CMK (cell line): ENCODE measurements at regions not wholly inside any gene's neighbourhood (a gene's known extent, or its start where the extent isn't known, plus 50 kb on each side); places are given as distances from the start of the nearest gene placed in this dataset.

Source experiments
- DNase-seq: peaks from one replicate; pipeline ENCODE4 v3.0.0-alpha.2; 2010; ENCODE audit warnings: low read depth

DNA sequence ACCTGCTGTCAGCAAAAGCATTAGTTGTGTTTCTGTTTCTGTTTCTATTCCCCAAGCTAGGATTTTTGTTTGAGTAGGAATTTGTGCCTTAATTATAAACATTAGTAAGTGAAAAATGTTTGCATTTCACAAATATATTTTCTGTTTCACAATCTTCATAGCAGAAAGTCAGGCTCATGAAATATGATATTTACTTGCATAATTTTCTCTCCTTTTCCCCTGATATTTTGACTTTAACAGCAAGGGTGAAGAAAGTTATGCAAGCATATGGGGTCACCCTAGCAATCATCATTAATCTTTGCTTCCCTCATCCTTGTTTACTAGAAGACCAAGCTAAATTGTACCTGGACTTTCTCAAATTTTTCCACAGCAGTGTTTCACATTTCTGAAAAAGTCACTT, 140.3 kb upstream of the SEMA6D start:
- DNase-seq, result no peak

DNA sequence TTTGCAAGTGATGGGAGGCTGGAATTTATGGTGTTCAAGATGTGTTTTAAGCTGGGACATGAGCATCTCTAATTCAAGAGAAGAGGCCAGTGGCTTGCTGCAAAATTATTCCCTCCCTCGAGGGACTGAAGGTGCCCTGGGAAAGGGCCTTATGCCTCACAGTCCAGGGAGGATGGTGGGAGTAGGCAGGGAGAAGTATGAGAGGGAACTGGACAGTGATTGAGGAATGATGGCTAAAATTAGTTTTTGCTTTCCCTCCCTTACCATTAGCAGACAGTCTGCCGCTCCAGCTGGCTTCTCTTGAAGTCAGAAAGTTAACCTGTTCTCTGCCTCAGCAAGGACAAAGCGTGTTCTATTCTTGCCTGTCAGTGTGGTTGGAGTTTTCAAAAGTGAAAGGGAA, 139.8 kb upstream of the SEMA6D start:
- no peak for DNase-seq

DNA sequence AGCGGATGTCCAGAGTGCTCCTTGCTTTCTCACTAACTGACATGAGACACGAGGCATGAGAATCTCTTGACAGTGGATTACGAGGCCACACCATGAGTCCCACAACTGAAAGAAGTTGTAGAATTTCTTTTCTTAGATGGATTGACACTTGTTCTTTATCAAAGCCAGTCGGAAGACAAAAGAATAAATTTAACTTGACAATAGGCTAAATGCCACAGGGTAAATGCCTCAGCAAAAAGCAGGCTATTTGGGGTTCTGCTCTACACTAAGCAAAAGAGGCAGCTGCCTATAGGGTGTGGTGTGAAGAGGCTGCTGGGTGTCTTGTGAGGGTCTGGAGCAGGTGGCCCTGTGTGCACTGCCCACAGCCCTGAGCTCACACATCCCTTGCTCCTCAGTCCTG, 135.1 kb upstream of the SEMA6D start:
- no peak for DNase-seq

DNA sequence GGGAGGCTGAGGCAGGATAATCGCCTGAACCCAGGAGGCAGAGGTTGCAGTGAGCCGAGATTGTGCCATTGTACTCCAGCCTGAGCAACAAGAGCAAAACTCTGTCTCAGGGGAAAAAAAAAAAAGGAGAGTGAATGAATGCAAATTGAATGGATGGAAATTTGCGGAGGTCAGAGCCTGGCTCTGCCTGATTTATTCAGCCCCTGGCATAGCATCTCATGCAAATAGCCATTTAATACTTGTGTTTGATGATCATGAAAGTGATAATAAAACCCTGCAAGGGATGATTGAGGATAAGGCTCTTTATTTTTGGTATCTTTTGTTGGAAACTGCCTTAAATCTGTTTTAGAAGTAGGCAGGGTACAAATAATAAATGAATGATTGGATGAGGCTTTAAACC, 133.0 kb upstream of the SEMA6D start:
- DNase-seq, result no peak

DNA sequence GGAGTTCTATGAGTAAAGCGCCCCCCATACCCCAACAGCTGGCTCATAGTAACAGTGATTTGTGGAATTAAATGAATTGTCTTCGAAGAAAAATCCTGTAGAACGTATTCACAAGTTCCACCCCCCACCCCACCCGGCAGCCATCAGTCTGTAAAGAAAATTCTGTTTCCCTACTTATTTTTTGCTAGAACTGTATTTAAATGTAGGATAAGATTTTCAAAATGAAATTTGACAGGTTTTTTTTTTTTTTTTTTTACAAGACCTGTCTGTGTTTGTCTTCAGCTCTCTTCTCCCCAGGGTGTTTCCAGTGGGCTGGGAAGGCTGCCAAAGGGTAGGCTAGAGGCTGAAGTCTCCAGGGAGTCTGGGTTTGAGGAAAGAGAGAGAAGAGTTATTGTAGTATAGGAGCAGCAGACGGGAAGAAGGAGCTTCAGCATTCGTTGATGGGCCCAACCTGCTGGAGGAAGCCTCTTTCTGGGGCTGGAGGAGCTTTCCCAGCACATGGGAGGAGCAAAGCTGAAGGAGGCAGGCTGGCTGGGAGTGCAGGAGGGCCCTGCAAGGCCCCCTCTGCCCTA, 130.6 kb upstream of the SEMA6D start:
- no peak for DNase-seq

DNA sequence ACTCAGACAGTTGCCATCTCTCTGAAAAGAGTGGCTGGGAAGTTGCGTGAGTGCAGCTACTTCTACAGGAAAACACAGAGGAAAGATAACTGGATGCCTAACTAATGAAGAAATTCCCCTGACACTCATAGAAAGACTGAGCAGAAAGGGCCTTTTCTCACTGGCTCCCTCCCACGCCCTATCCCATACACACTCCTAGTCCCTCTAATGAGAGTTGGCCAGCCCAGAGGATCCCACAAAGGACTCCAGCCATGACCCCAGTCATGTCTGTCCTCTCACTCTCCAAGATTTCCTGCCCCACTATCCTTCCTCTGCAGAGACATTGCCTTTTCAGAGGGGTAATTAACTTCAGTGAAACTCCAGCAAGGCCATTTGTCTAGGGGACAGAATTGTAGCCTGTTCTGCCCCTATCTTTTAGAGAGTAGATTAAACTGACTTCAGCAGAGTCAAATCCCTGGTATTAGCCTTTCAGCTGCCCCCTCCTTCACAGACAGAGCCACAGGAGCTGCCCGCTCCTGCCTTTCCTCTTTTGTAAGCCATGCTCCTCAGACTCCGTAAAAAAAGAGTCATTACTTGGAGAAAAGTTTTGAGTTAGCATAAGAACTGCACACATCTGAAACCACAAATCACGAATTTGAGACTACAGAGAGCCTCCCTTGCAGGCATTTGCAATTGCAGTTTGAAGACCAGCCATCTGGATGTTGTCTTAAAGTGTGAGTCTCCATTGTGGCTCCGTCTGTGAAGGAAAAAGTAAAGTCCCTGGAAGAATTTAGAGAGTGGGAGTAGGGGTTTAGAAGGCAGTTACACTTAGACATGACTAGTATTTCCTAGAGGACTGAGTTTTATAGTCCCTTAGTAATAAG, 129.1 kb upstream of the SEMA6D start:
- no peak for DNase-seq

DNA sequence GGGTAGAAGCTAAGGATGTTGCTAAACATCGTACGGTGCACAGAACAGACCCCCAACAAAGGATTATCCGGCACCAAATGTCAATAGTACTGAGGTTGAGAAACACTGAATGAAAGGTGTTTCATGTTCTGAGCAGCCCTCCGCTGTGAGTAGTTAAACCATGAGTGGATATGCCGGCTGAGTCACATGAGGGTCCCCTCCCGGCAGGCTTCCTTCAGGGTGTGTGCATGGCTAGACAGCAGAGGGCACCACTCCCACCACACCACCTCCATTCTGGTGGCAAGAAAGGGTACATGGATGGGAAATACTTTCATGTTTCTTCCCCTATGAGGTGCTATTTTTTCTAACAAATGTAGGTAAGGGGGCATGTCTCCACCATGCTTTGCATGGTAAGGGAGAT, 128.3 kb upstream of the SEMA6D start:
- DNase-seq, result no peak

DNA sequence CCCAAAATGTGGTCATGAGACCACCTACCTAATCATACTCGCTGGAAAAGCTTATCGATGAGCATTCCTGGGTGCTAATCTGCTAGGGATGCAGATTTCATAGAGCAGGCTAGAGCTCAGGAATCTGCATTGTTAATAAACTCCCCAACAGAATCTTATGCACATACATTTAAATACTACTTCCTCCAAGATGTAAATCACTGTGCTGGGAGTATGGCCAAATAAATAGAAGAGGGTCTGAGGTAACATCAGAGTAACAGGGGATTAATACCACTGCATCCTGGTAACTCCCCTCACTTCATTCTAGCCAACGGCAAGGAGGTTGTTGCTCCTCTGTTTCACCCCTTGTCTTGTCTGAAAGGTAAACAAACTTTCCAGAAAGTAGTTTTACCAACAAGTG, 118.3 kb upstream of the SEMA6D start:
- no peak for DNase-seq

DNA sequence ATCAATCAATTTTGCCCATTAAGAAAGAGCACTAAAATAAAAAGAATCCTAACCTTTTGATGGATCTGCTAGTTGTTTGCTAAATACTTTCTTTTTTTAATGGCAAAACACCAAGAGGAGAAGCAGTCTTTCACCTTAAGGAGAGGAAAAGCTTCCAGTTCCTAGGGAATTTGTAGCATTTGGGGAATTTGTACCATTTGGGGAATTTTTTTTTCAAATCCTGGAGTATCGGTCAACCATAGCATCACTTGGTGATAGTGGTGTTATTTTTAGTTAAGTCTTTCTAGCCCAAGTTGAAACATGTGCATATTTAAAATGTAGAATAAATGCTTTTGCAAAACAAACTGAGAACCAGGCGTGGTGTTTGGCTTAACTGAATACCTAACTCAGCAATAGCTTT, 117.5 kb upstream of the SEMA6D start:
- DNase-seq, result no peak

DNA sequence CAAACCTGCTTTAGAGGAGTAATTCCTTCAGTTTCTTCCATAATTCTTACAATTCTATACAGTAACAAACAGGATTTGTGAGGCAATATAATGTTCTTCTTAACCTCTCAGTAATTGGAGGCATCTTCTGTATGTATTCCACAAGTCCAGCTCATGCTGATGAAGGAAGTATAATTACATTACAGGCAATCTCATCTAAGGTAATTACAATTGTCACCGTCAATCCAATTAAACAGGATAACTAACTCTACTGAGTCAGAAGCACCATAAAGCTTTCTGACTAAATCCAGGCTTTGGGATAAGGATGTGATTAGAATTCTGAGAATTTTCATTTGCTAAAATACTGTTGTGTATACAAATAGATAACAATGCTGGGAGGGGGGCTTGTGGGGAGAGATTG, 115.2 kb upstream of the SEMA6D start:
- no peak for DNase-seq

DNA sequence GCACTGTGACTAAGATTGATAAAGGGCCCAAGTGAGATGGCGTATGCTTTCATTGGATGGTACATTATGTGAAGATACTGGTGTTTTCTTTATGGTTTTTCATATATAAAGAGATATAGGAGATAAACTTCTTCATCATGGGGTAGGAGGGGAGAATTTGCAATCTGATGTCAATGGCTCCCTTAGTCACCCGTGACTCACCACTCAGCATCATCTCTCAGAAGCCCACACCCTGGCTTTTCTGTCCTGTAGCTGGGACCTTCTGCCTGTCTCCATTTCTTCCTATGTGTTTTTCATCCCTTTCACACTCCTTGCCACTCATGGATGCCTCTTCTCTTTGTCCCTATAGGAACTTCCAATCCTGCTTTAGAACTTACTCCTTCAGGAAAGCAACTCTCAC, 114.3 kb upstream of the SEMA6D start:
- no peak for DNase-seq

DNA sequence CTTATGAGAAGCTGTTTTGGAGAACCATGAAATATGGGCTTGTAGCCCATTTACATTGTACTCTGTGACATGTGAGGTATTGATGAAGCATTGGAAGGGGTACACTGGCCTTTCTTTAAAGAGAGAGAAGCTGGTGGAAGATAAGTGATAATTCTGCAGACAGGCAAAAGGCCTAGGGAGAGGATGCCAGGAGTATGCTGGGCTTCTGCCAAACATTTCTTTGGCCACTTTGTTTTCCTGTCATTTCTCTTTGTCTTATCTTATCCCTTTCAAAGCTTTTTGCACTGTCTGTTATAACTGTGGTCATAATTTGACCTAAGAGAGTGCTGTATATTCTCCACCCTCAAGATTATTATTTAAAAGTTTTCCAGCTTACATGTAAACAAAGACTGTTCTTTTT, 109.6 kb upstream of the SEMA6D start:
- DNase-seq, result no peak

DNA sequence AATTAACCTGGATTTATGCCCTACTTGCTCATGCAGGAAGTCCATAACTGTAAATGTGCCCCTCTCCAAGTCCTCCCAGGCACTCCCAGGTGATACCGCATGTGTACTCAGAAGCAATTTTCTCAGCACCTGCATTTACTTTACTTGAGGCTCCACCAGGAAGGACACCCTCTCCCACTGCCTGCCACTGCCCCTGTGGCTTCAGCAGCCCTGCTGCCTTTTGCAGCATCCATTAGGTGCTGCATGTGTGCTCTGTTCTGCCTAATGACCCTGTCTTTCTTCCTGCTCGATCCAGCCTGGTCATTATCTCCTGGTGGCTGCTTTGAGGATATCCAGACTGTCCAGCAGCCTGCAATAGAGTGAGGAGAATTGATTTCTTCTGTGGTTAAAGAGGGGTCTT, 107.6 kb upstream of the SEMA6D start:
- no peak for DNase-seq

DNA sequence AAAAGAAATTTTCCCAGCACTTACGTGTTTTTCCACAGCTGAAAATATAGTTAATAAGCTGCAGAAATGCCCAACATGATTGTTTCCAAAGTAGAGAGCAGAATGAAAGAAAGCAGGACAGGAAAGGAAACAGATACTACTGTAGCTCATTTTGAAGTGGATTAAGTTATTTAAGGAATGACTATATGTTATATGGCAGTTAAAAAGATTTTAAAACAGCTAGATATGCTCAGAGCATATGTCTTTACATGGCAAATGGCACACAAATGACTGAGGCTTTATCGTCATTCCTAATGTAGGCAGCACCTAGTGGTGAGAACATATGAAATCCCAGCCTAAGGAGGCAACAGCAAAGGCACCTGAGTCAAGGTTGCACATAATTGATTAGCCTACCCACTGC, 106.6 kb upstream of the SEMA6D start:
- no peak for DNase-seq

DNA sequence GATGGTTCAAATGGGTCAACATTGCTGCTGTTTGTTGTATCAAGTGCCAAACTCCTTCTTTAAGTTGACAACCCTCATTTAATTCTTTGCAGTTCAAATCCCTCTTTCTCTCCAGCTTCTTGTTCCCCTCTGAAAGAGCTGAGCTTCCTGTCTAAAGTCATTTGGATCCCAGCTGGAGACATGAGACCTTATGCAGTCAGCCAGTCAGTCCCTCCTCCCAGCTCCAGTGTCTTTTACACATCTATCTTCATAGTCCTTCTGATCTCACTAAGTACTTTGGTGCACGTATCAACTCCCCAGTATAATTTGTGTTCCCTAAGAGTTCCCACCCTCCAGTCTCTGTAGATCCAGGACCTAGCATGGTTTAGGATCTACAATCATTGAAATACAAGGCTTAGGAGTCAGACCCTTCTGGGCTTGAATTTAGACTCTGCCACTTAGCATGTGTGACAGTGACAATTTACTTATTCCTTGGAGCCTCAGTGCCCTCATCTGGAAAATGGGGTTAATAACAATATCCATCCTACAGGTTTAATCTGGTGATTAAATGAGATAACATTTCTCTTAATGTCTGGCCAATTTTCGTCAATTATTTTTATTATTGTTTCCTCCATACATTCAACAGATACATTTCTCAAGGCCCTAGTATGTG, 102.8 kb upstream of the SEMA6D start:
- no peak for DNase-seq

DNA sequence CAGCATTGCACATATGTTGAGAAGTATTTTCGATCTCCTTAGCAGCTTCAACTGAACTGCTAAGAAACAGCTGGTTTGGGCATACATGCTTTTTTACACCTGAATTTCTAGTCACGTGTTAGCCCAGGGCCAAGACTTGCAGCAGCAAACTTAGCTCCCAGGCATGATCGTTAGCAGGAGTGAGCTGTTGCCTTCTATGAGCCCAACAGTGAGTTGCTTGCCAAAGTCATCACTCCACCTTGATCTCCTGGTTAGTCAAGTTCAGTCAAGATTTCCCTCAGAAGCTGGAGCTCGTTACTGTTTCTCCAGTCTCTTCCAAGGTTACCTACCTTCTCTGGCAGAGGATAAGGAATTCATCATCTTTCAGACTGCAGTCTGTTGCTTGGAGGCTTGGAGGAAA, 100.4 kb upstream of the SEMA6D start:
- DNase-seq, result no peak

DNA sequence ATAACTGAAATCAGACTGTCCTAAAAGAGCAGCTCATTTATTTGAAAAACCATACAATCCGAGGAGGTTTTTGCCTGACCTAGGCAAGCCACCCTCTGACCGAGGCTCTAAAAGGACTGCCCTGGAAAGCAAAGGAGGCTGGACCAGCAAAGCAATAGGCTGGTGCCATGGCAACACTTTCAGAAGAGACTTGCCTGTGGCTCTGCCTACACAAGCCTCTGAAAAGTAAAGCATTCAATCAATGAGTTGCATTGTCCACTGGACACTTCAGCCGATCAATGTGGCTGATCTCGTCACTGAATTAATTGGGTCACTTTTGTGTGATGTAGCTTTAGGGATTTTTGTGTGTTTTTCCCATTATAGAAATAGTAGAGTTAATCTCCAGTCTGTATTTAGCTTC, 99.1 kb upstream of the SEMA6D start:
- no peak for DNase-seq

DNA sequence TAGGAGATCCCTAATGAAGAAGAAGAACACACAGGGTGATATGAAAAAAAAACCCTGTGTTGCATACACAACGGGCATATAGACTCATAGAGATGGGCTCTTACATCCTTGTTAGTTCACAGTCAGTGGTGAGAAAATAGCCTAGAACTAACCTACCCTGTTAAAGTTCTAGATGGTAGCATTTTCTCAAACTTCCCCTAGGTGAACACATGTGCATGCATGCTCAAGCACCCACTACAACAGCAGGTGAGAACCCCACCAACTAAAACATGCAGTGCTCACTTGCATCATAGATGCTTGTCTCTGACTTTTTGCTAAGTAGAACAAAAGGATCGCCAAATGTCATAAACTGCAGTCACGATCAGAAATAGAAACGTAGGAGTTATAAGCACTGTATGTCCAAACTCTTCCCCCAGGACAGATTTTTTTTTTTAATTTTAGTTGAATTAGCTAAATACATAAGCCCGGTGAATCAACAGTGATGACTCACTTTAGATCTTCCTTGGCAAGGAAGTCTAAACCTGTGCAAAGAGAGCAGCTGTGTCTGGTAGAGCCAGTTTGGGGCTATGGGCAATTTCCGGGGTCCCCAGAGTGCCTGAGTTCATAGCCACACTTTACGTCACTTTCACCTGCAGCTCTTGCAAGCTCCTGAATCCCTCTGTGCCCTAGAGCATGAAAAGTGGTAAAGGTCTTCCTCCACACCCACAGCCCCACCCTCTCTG, 96.2 kb upstream of the SEMA6D start:
- DNase-seq, result no peak

DNA sequence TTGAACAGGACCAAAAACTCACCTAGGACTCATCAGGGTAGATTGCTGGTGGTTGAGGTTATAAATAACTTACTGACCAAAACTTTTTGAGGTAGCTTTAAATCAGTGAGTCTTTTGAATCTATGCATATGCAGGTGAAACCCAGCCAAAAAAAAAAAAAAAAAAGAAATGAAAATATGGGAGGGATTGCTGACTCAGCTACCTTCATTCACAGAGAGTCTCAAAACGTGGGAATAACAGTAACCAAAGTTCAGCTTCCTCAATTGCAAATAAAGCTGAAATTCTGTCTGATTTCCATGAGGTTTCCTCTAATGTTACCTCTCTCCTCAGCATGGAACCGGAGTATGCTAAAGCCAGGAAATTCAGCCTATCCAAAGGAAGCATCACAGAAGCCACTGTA, 95.2 kb upstream of the SEMA6D start:
- no peak for DNase-seq

DNA sequence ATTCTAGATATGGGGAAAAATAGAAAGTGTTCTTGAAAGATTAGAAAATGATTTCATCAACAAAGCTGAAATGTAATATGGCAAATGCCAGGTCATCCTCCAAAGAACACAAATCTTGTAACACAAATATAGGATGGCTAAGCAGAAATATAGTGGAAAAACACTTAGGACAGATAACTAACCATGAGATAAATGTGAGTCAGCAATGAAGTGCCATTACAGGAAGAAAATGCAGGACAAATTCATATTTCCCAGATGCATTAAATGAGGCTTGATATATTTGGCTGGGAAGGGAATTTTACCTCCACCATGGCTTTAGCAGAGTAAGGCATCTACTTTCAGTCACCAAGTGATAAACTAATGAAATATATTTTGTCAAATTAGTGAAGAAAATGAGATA, 92.8 kb upstream of the SEMA6D start:
- no peak for DNase-seq

DNA sequence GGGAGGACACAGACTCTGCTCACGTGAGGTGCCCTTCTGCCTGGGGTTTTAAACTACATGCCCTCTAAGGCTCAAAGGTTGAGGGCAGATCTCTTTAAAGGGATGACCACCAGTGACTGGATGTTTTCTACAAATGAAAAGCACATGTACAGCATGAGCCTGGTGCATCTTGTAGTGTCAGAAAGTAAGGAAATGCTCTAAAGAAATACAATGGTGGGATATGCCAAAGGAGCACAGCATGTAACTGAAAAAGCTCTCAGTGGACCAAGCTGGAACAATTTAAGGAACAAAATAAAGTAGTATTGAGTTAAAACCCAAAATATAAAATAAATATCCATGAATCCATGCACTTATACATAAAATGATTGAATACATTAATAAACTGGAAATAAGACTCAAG, 78.3 kb upstream of the SEMA6D start:
- no peak for DNase-seq

DNA sequence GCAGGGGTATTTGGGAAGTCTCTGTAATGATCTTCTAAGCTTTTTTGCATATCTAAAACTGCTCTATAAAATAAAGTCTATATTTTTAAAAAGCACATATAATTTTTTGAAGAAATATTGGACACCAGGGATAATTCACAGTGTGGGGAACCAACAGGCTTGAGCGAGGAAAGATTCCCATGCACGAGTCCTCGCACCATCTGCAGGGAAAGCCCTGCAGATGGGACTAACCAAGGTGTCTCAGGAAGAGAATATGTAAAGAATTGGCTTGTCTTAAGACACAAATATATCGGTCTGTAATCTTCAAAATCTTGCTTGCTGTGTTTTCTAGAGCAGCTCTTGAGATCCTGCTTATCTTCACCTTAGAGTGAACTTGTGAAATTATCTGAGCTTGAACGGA, 77.2 kb upstream of the SEMA6D start:
- no peak for DNase-seq

DNA sequence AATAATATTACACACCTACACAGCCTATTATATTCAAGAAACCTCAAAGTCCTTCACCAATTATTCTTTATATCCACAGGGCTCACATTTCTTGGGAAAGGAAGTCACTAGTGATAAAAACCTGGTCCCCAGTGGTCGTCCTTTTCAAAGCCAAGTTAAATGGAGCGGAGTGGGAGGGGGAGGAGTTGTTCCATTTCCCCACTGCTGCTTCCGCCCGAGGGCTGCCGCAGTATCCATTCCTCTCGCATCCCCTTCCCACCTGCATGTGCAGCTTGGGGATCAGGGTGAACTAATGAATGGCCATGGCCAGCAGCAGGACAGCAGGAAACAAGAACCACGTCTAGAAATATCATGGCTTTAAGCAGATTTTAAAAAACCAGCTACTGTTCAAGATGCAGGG, 76.4 kb upstream of the SEMA6D start:
- no peak for DNase-seq
